ENCODE measurements at regions not wholly inside any gene's neighbourhood (a gene's known extent, or its start where the extent isn't known, plus 50 kb on each side); places are given as distances from the start of the nearest gene placed in this dataset.

DNA sequence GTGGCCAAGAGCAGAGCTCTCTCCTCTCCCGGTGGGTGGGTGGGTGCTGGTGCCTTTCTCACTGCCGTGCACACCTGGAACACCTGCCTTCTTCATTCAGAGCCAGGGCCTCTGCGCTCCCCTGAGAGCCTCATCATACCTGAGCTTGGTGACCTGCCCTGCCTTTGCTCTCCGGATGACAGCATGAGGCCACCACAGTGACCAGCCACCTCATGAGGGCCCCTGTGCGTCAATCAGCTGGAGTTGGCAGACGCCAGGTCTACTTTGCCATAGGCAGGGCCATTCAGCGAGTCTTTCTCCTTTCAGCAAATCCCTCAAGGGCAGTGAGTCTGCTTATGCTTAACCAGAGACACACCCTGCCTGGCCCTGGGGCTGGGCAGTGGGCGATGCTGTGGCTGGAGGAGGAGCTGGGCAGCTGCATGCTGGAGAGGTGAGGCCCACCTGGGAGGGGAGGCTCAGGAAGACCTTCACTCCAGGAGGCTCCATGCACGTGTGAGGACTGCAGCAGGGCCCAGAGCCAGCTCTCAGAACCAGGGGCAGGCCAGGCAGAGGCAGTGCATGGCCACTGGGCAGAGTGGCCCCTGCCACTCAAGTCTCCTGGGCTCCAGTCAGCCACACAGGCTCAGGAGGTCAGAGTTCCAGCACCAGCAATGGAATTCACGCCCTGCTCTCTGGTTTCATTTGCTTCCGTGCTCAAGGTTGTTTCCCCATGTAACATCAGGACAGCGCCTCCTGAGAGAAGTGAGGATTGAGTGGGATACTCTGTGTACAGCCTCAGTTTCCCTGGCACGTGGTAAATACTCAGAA lies 417.5 kb upstream of the MYT1L start:
- no peak for DNase-seq

DNA sequence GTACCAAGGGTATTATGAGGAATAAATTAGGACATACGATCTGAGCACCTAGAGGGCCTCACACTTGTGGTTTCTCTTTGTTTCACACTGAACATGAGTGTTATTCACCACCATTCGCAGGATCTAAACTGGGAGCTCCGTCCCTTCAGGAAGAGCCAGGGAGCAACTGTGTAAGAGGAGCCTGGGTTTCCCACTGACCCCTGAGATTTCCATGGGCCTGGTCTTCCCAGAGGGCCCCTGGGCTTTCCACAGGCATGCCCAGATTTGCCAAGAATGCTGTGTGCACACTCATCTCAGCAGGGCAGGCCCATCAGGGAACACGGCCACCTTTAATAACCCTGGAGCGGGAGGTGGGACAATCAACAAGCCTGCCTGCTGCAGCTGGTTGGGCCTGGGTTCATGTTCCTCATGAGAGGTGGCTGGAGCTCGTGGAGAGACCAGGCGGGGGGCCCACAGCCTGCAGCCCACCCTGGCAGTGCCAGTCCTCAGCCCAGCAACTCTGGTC lies 416.8 kb upstream of the MYT1L start:
- no peak for DNase-seq

DNA sequence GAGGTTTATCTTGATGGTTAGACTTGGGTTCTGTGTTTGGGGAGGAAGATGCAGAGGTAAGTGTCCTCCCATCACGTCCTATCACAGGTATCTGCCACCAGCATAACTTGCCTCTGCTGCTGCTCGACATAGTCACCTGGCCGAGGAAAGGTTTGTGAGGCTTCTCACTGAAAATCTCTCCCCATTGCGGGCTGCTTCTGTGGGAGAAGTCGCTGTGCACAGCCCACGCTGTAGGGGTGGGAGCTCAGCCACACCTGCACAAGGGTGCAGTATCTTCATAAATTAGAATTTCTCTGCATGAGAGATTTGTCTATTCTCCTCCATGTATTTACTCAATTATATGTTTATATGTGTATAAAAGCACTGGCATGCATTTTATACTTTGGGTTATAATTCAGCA lies 415.7 kb upstream of the MYT1L start:
- DNase-seq: no peak

DNA sequence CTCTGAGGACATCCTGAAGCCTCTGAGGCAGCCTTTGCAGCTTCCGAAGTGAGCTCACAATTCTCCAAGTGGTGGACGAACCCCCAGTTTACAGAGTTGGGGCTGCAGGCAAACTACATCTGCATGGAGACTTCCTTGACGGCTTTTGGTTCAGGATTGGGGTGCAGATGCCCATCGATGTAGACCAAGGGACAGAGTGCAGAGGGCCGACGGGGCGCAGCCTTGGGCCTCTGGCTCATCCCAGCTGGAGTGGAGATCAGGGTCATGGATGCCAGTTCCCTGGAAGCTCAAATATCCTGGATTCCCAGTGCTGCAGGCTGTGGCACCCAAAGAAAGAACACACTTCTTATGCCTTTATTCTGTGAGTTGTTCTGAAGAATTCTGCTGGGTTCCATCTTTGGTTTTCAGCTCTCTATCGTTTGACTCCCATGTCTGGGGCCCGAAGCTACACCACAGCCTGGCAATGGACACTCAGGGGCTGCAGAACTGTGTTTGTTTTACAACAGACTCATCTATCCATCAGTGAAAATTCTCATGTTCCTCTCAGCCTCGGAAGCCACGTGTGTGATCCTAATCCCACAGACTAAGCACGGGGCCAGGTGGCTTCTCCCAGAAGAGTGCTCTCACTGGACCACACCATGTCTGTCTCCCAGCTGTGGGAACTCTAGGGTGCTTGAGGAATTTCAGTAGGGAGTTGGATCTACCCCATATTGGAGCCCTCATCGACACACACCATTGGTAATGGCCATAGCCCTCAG lies 414.1 kb upstream of the MYT1L start:
- no peak for DNase-seq

DNA sequence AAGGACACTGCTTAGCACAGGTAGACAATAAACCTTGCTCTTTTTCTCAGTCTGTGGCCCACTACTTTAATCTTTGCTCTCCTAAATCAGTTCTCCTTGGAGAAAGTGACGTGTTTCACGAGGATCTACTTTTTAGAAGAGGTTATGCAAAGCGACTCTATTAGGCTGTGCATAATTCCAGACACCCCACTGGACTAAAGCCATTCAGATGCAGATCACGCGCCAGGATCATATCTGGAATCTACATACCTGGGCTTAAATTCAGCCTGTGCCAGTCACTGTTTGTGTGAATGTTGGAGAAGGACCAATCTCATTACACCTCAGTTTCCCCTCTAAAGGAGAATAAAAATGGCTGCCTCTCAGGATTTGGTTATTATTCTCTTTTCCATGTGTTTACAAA lies 413.0 kb upstream of the MYT1L start:
- DNase-seq: no peak

DNA sequence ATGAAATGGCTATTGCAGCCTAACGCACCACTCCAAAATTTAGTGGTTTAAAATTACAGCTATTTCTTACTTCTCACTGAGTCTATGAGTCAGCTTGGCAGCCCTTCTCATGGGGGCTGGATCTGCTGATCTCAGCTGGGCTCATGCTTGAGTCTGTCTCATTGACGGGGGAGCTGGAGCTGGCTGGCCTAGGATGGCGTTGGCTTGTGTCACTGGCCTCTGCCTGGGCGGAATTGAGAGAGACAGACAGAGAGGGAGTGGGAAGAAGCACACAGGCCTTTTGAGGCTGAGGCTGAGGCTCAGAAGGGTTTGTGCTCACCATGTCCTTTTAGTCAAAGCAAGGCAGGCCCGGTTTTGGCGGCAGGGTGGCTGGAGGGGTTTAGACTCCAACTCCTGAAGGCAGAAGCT lies 412.1 kb upstream of the MYT1L start:
- peak in 39 of 51 donors; percentile 4 to 82 (median 50) for DNase-seq

DNA sequence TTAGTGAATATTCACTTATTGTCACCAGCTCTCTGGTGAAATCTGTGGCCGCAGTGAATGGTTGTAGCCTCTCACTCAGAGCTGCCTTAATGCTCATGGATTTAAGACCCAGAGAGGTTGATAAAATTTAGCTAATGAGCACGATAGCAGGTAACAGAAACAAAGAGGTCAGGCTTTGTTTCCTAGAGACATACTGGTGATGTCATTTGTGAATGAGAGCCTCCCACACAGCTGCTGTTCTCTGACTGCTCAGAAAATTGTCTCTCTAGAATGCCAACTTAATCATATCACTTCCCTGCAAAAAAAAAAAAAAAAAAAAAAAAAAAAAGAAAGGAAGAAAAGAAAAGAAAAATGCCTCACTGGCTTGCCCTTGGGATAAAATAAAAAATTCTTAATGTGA lies 411.7 kb upstream of the MYT1L start:
- DNase-seq: peak in 1 of 51 donors; percentile 45

DNA sequence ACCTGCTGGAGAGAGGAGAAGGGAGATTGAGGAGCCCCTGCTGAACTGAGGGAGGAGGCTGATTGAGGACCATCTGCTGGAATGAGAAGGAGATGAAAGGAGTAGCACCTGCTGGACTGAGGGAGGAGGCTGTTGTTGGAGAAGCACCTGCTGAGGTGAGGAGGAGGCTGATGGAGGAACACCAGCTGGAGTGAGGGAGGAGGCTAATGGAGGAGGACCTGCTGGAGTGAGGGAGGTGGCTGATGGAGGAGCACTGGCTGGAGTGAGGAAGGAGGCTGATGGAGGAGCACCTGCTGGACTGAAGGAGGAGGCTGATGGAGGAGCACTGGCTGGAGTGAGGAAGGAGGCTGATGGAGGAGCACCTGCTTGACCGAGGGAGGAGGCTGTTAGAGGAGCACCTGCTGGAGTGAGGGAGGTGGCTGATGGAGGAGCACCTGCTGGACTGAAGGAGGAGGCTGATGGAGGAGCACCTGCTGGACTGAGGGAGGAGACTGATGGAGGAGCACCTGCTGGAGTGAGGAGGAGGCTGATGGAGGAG lies 409.2 kb upstream of the MYT1L start:
- DNase-seq: no peak

DNA sequence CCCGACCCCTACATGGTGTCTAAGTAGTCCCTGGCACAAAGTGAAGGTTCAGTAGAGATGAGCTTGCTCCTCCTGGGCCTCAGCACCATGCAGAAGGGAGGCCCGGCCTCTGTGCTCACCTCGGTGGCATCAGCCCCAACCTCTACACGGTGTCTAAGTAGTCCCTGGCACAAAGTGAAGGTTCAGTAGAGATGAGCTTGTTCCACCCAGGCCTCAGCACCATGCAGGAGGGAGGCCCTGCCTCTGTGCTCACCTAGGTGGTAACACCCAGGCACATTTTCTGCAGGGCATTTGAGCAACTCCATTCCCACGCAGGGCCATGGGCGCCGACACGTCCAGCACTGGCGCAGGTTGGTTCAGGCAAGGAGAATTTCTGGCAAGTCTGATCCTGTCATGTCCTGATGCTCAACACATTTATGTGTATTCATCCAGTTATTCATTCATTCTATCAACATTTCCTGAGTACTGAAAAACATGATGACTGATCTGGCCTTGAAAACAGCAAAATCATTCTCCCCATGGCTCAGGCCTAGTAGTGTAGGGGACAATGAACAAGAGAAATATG lies 408.2 kb upstream of the MYT1L start:
- DNase-seq: no peak

DNA sequence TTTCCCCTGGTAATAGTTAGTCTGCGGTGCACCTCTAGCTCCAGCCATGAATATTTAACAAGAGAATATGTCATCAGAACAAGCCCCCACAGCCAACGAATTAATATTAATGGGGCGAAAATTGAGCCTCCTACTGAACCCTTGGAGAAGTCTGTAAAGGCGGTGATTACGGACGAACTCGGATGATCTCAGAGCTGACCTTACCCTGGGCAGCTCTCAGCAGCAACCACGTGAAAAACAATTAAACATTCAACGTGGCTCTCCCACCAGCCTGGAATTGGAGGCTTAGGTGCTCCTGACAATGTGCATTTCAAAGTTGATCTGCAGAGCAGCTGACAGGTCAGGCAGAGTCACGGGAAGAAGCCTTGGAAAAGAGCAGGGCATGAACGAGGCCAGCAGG lies 407.6 kb upstream of the MYT1L start:
- no peak for DNase-seq

DNA sequence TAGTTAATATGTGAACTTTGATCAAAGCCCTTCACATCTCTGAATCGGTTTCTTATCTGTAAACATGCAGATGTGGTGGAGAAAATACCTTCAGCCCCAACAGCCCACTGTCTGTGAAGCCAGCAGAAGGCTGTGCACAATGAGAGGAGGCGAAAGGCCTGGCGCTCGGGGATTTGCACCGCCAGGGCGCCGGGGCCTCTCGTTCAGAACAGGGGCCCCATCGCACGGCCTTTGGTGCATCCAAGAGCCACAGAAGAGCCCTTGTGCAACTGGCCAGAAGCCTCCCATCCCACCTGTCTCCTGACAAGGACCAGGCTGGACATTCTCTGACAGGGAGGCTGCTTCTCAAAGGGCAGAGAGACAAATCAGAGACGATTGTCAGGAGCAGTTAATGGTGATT lies 407.2 kb upstream of the MYT1L start:
- DNase-seq: no peak

DNA sequence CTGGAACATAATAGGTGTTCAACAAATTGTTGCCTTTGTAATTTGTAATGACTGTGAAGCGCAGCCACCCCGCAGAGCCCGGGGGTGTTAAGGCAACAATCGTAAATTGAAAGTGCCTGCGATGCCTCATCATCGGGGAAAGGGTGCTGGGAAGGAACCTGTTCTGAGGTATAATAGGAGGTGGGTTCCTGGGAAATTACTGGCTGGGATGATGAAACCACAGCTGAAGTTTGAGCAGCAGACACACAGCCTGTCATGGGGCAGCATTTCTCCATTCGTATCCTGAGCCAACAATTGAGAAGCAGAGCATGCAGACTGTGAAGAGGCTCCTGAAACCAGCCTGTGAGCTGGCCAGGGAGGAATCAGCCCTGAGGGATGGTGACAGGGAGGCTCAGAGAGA lies 404.0 kb upstream of the MYT1L start:
- no peak for DNase-seq

DNA sequence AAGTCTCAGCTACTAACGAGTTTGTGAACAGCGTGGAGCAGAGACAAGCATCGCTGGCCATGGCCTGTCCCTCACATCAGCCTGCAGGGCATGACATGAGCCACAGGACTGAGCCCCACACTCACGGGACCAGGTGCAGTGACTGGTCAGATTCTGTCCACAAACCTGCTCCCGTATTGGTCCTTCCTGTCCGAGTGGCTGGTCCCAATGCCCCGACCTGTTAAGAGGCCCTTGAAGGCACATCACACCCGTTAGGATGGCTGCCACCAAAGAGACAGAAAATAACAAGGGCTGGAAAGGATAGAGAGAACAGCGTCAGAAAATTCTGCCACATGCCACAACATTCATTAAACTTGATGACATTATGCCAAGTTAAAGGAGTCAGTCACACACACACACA lies 403.2 kb upstream of the MYT1L start:
- no peak for DNase-seq

DNA sequence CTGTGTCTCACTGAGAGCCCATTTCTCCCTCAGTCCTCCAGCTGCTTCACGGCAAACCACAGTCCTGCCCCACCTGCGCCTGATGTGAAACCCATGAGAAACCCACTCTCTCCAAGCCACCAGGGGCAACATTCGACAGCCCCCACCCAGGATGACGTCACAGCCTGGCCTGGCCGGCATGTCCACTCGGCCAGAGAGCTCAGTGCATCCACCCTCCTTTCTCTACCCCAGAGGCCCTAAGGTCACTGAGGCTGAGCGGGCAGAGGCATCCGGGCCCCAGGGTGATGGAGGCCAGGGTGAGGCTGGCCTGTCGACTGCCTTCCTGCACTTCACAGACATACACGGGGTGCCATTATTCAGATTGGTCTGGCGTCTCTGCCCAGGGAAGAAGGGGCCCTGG lies 402.7 kb upstream of the MYT1L start:
- DNase-seq: no peak

DNA sequence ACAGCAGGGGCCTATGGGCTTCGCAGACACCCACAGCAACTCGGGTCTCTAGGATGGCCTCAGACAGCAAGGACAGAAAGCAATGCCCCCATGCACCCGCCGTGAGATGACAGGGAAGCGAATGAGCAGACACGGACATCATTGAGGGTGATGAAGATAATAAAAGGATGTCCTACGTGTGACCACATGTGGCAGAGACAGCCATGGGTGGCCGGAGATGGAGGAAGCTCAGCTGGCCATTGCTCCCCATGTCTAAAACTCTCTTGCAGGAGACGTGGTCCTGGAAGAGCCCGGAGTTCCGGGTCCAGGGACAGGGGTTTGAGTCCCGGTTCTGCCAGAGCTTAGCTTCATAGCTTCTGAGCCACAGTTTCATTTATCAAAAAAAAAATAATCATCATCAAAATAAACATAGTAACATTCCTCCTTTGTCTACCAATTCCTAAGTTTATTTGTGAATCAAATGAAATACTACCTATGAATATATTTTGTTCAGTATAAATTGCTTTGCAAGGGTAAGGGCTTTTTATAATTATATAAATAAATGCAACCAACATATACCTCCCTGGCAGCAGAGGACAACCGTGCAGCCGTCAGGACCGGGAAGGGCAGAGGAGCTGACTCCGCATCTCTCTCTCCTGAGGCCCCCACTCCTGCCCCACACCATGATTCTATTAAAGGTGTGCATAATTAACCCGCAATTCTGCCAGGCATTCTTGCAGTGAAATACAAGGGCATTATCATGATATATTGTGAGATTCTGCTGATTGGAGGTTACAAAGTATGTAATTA lies 401.4 kb upstream of the MYT1L start:
- DNase-seq: no peak

DNA sequence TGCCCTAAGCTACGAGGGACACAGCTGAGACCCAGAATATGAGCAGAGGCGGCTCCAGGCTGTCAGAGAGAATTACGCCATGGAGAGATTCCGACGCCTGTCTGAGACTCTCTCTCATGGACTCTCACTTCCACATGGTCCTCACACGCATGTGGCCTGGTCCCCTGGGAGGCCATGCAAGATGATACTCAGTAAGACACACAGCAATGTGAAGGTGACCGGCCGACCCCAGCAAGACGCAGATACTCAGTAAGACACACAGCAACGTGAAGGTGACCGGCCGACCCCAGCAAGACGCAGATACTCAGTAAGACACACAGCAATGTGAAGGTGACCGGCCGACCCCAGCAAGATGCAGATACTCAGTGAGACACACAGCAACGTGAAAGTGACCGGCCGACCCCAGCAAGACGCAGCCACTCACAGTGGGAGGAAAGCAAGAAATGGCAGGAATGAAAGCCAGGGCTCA lies 400.8 kb upstream of the MYT1L start:
- no peak for DNase-seq

DNA sequence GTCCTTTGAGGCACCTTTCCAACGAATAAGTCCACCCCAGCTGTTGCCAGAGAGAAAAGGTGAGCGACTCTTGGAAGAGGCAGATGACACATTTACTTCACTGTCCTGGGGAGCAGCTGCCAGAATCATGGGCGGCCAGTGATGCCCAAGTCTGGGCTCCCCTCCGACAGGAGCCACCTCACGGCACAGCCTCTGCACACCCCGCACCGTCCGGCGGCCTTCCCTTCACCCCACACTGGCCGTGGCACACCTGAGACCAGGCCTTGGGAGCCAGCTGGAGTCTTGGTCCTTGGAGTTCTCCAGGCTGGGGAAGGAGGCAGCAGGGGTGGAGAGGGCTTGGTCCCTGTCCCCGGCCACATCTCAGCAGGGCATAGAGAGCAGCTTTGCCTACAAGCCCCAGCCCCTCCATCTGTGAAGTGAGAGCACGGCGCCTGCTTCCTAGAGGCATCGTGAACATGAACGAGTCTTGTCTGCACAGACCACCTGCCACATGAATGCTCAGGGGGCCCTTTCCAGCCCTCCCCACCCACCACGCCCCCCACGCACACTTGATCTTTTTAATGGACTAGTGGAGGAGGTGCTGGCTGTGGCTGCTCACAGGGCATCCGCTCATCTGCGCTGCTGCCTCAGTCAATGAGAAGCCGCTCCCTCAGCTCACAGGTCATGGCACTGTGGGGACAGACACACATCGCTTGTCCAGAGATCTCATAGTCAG lies 400.2 kb upstream of the MYT1L start:
- DNase-seq: no peak

DNA sequence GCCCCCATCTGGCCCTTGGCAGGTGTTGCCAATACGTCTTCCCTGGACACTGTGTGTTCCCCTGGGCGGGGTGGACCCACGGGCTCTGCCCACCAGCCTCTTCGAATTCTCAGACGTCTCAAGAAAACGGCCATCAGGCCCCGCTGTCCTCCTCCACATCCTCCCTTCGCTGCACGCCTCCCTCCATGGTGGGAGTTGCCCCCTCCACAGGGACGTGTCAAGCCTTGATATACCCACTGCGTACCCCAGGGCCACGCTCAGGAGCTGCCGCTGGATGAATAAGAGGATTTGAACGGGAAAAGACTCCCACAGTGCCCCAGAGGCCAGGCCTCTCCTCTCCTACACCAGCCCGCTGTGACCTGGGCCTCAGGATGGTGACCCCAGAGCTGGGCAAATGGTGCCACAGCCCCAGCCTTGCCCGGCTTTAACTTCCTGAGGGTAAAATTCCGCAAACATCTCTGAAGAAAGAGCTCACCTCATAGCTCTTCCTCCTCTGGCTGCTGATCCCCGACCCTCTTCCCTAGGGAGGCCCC lies 399.3 kb upstream of the MYT1L start:
- no peak for DNase-seq

DNA sequence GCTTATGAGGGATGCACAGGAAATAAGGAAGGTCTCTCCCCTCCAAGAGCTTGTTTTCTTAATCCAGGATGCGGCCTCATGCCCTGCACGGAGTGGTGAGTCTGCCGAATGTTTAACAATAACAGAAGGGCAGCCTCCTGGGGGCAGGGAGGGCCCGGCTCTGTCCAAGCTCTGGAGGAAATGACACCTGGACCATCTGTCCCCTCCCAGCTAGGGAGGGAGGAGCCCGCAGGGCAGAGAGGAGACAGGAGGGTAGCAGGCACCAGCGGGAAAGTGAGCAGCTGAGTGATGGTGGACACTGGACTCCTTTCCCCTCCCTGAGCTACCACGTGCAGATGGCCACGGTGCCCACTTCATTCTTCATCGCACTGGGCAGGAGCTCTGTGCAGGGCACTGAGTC lies 398.2 kb upstream of the MYT1L start:
- DNase-seq: no peak

DNA sequence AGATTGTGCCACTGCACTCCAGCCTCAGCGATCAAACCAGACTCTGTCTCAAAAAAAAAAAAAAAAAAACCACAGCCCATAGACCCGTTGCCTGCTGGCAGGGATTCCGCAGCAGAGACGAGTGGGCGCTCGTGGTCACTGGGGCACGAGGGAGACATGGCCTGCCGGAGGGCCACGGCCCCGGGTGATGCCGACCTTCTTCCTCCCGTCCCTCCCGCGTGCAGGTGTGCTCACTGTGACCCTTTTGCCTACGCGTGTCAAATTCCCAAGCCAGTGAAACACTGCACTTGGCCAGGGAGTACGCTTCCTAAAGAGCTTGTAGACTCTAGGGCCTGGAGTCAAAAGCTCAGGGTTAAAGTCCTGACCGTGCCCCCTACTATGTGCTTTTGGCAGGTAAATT lies 397.6 kb upstream of the MYT1L start:
- DNase-seq: no peak

All from hypothalamus (tissue), 51 donors.